ENCODE measurements at regions not wholly inside any gene's neighbourhood (a gene's known extent, or its start where the extent isn't known, plus 50 kb on each side); places are given as distances from the start of the nearest gene placed in this dataset.

DNA sequence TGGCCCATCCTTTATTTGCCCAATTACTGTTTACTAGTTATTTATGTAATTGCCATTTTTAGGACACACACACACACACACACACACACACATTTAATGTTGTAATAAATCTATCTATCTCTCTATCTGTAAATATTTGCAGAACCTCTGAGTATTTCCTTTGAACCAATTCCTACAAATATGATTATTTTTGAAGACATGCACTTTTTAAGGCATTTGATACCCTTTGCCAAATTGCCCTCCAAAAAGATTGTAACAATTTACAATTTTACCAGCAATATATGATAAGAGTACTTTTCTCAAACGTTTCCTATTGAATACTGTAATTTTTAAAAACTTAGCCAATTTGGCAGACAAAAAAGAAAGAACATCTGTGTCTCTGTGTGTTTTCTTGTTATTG lies 143.8 kb upstream of the FOXF1 start:
- no peak for TF ChIP-seq MAX (IDR thresholded peaks at IDR 0.05; ENCODE audit: low read depth, low read length)
- TF ChIP-seq POLR2A (IDR thresholded peaks at IDR 0.05; ENCODE audit: extremely low read depth, insufficient read length): no peak
- TF ChIP-seq CTCF (IDR thresholded peaks at IDR 0.05; ENCODE audit: low read depth, low read length): no peak
- no peak for TF ChIP-seq MYC (IDR thresholded peaks at IDR 0.05; ENCODE audit: low read depth, low read length)
- DNase-seq (ENCODE audit: low read depth): no peak
- no peak overlapping the region for H3K4me3 ChIP-seq (ENCODE audit: low read depth, low read length)

DNA sequence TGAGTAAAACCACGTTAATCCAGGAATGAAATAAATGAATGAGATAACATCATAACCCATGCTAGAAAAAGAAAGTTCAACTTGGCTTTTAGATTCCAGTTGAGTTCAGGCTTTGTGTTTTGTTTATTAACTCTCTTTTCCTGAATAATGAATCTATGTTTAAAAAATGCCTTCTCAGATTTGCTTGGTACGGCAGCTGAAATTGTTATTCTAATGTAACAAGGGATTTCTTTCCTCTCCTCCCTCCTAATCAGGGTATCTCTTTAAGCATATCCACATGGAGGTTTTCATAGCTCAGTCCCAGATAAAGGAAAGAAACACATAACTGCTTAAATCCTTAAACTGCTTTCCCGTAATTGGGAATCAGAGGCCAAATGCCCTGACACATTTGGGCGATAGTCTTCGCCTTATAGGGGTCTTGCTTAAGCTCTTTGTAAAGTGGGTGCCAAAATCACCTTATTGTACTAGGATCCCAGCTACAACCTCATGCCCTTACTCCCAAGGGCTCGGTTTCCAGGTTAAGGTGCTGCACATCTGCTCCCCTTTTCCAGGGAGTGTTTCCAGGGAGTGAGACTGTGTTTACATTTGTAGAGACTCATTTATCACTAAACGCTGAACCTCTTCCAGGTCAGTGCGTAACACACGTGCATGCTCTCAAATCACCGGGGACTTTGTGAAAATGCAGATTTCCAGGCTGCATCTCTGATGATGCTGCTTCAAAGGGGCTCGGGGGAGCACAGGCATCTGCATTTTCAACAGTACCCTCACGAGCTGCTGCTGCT lies 142.8 kb upstream of the FOXF1 start:
- no peak for DNase-seq (ENCODE audit: low read depth)
- TF ChIP-seq POLR2A (IDR thresholded peaks at IDR 0.05; ENCODE audit: extremely low read depth, insufficient read length): no peak
- TF ChIP-seq MYC (IDR thresholded peaks at IDR 0.05; ENCODE audit: low read depth, low read length): no peak
- TF ChIP-seq MAX (IDR thresholded peaks at IDR 0.05; ENCODE audit: low read depth, low read length): no peak
- no peak for TF ChIP-seq CTCF (IDR thresholded peaks at IDR 0.05; ENCODE audit: low read depth, low read length)

DNA sequence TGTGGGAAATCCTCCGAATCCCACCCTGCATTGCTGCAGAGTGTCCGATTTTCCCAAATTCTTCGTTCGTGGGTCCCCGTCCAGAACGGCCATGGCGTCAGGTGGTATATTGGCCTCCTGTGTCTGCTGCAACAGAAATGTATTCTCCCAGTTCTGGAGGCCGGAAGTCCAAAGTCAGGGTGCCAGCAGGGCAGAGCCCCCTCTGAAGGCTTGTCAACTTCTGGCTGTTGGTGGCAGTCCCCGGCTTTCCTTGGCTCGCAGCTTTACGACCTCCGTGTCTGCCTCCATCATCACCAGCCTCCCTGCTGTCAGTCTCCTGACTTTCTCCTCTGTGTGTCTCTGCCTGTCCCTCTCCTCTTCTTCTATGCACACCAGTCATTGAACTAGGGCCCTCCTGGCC lies 142.1 kb upstream of the FOXF1 start:
- no peak for DNase-seq (ENCODE audit: low read depth)
- H3K4me3 ChIP-seq (ENCODE audit: low read depth, low read length): no peak overlapping the region
- no peak for TF ChIP-seq CTCF (IDR thresholded peaks at IDR 0.05; ENCODE audit: low read depth, low read length)

More for the DNA sequence above, 142.8 kb upstream of the FOXF1 start:
- H3K4me3 ChIP-seq (ENCODE audit: low read depth, low read length): no peak overlapping the region

DNA sequence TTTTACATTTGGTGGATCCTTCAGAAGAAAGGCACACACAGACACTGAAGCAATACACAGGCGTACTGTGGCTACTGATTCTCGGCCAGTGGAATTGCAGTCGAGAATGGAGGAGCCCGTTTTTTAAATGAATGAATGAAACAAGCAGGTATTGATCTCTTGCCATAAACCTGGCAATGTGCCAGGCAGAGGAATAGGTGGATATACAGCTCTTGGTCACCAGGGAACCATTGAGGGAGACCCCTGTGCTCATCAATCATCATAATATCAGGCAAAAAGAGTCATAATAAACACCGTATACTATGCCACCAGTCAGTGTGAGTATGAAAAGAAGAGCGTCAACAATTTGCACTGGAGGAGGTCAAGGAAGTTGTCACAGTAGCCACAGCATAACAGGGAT lies 140.3 kb upstream of the FOXF1 start:
- no peak for DNase-seq (ENCODE audit: low read depth)
- no peak overlapping the region for H3K4me3 ChIP-seq (ENCODE audit: low read depth, low read length)
- TF ChIP-seq POLR2A (IDR thresholded peaks at IDR 0.05; ENCODE audit: extremely low read depth, insufficient read length): no peak
- TF ChIP-seq MYC (IDR thresholded peaks at IDR 0.05; ENCODE audit: low read depth, low read length): no peak
- TF ChIP-seq CTCF (IDR thresholded peaks at IDR 0.05; ENCODE audit: low read depth, low read length): no peak
- TF ChIP-seq MAX (IDR thresholded peaks at IDR 0.05; ENCODE audit: low read depth, low read length): no peak

GRCh38 chr16:86371083-86371803 lies 139.1 kb upstream of the FOXF1 start:
- no peak overlapping the region for H3K4me3 ChIP-seq (ENCODE audit: low read depth, low read length)
- TF ChIP-seq POLR2A (IDR thresholded peaks at IDR 0.05; ENCODE audit: extremely low read depth, insufficient read length) (no peak), MYC (IDR thresholded peaks at IDR 0.05; ENCODE audit: low read depth, low read length) (no peak), MAX (IDR thresholded peaks at IDR 0.05; ENCODE audit: low read depth, low read length) (no peak), CTCF (IDR thresholded peaks at IDR 0.05; ENCODE audit: low read depth, low read length) (no peak)
- DNase-seq (ENCODE audit: low read depth): no peak
